Chondrocyte (in vitro differentiated cells): ENCODE measurements at regions not wholly inside any gene's neighbourhood (a gene's known extent, or its start where the extent isn't known, plus 50 kb on each side); places are given as distances from the start of the nearest gene placed in this dataset.

Experiments used
- DNase-seq: peaks from one replicate; pipeline ENCODE4 v3.0.0; 2021; ENCODE audit warnings: mixed read lengths, low spot score
- H3K27ac Mint-ChIP-seq: one replicate; pipeline ENCODE4 v1.8.0; 2021; ENCODE audit warnings: mild to moderate bottlenecking, moderate library complexity, mixed read lengths; ENCODE audit not compliant: unreplicated experiment
- H3K27me3 Mint-ChIP-seq: 2 replicates; pipeline ENCODE4 v1.8.0; 2021; ENCODE audit warnings: low read depth, mixed read lengths
- H3K36me3 Mint-ChIP-seq: 2 replicates; pipeline ENCODE4 v1.8.0; 2021; ENCODE audit warnings: low read depth, mixed read lengths
- H3K4me1 Mint-ChIP-seq: 2 replicates; pipeline ENCODE4 v1.8.0; 2021; ENCODE audit warnings: low read depth, mild to moderate bottlenecking, mixed read lengths
- H3K4me3 Mint-ChIP-seq: one replicate; pipeline ENCODE4 v1.8.0; 2021; ENCODE audit warnings: mild to moderate bottlenecking, moderate library complexity, mixed read lengths; ENCODE audit not compliant: unreplicated experiment
- H3K9me3 Mint-ChIP-seq: 2 replicates; pipeline ENCODE4 v1.8.0; 2021; ENCODE audit warnings: low read depth, mixed read lengths
- TF ChIP-seq, protein P1 (sequence below): fragments of 200-600 bp; sonication (generic); IDR thresholded peaks from 2 replicates; pipeline ENCODE4 v1.5.0; 2021; ENCODE audit warnings: antibody characterized with exemption, mild to moderate bottlenecking, moderate library complexity

DNA sequence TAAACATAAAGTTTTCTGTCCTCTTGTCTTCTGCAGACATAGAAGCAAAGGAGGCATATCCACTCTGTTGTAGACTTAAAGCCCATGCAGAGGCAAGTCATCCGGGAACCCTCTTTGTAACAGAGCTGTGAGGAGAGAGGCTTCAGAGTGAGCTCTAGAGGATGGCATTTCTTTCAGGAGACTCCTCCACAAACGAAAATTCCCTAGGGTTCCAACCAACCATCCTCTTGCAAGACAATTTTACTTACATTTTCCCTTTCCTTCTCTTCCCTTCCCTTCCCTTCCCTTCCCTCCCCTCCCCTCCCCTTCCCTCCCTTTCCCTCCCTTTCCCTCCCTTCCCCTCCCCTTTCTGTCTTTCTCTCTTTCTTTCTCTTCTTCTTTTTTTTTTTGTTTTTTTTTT lies 446.3 kb upstream of the MAP2 start:
- Mint-ChIP-seq H3K9me3 (no peaks in the 10 kb centered on the region), H3K4me3 (no peak overlapping the region), H3K36me3 (no peaks in the 10 kb centered on the region), H3K4me1 (no peaks in the 10 kb centered on the region), H3K27me3 (no peaks in the 10 kb centered on the region), H3K27ac (no peak overlapping the region)
- DNase-seq = no peak
- TF ChIP-seq, protein P1, sequence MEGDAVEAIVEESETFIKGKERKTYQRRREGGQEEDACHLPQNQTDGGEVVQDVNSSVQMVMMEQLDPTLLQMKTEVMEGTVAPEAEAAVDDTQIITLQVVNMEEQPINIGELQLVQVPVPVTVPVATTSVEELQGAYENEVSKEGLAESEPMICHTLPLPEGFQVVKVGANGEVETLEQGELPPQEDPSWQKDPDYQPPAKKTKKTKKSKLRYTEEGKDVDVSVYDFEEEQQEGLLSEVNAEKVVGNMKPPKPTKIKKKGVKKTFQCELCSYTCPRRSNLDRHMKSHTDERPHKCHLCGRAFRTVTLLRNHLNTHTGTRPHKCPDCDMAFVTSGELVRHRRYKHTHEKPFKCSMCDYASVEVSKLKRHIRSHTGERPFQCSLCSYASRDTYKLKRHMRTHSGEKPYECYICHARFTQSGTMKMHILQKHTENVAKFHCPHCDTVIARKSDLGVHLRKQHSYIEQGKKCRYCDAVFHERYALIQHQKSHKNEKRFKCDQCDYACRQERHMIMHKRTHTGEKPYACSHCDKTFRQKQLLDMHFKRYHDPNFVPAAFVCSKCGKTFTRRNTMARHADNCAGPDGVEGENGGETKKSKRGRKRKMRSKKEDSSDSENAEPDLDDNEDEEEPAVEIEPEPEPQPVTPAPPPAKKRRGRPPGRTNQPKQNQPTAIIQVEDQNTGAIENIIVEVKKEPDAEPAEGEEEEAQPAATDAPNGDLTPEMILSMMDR = no peak

DNA sequence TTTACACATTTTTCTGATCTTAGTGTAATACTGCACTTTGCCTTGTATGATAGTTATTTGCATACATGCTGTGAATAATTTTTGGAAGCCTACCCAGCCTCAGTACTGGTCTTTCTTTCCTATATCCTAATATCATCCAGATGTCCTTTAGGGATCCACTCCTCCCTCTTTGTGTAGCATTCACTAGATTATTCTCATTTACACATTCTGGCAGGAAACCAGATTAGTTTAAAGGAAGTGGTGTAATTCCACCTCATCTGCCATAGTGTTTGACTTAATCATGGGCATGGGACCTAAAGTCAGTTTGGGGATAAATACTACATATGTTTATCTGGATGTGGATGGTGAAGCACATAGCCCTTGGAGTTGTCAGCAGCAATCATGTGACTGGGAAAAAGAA lies 444.9 kb upstream of the MAP2 start:
- no peak overlapping the region for H3K27ac Mint-ChIP-seq
- no peak overlapping the region for H3K4me3 Mint-ChIP-seq
- no peaks in the 10 kb centered on the region for H3K4me1 Mint-ChIP-seq
- TF ChIP-seq, protein P1 = no peak
- H3K9me3 Mint-ChIP-seq = no peaks in the 10 kb centered on the region
- no peaks in the 10 kb centered on the region for H3K27me3 Mint-ChIP-seq
- no peak for DNase-seq
- no peaks in the 10 kb centered on the region for H3K36me3 Mint-ChIP-seq

DNA sequence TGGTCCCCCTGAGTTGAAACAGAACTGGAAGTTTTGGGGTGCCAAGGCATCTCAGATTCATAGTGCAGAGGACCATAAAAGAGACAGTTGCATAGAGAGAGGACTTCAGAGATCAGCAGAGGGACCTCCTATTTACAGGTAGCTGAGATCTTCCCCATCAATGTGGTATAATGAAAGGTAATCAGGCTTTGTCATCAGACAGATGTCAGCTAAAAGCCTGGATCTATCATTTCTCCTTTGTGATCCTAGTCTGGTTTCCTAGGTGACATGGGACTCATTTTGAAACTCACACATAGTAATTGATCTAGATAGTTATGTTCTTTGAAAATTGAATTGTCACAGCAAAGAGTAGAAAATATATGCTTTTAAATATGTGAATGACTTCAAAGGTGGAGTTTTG lies 443.5 kb upstream of the MAP2 start:
- no peaks in the 10 kb centered on the region for H3K4me1 Mint-ChIP-seq
- H3K27ac Mint-ChIP-seq = no peak overlapping the region
- no peak for DNase-seq
- no peaks in the 10 kb centered on the region for H3K9me3 Mint-ChIP-seq
- no peaks in the 10 kb centered on the region for H3K36me3 Mint-ChIP-seq
- no peak overlapping the region for H3K4me3 Mint-ChIP-seq
- TF ChIP-seq, protein P1 = no peak
- no peaks in the 10 kb centered on the region for H3K27me3 Mint-ChIP-seq

DNA sequence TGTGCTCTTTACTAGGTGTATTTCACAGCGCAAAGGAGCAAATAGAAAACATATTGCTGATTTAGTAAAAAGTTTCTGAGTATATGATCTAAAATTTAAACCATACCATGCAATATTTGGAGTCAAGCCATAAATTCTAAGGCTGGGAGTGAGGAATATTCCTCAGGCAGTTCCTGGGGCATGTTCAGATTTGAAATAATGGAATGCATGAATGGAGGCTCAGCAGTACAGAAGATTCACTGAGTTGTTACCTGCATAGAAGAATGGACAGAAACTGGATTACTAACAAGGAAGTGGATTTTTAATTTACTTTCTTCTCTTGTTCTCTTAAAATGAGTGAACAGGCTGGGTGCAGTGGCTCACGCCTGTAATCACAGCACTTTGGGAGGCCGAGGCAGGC lies 441.0 kb upstream of the MAP2 start:
- Mint-ChIP-seq H3K4me3 (no peak overlapping the region), H3K27me3 (no peaks in the 10 kb centered on the region), H3K36me3 (no peaks in the 10 kb centered on the region), H3K27ac (no peak overlapping the region), H3K4me1 (no peaks in the 10 kb centered on the region), H3K9me3 (peaks cover under 1% of the 10 kb centered on the region)
- TF ChIP-seq, protein P1 = no peak
- no peak for DNase-seq

DNA sequence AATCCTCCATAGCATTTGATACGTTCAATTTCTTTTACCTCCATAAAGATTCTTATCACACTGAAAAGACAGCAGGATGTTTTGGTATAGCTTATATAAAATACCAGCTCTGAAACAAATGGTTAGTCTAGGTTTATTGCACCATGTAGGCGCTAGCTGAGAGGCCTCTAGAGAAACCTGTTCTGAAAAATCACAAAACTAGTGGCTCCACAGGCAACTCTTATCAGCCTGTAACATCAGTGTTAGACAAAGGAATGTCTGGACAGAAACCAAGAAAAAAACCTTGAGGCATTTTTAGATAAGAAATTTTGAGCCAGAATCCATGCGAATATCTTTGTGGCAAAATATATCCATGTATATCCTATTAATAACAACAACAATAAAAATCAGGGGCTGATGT lies 440.4 kb upstream of the MAP2 start:
- DNase-seq = no peak

More for the DNA sequence above, 440.4 kb upstream of the MAP2 start:
- Mint-ChIP-seq H3K36me3 (no peaks in the 10 kb centered on the region), H3K4me1 (no peaks in the 10 kb centered on the region), H3K9me3 (peaks cover 7% of the 10 kb centered on the region), H3K27me3 (no peaks in the 10 kb centered on the region), H3K4me3 (no peak overlapping the region), H3K27ac (no peak overlapping the region)
- TF ChIP-seq, protein P1 = no peak
